ENCODE measurements at regions not wholly inside any gene's neighbourhood (a gene's known extent, or its start where the extent isn't known, plus 50 kb on each side); places are given as distances from the start of the nearest gene placed in this dataset.
A peak's percentile ranks its signal among the peaks of the same experiment; 100 is the strongest.
"Not testable (repeated sequence)": the region's sequence is repeated elsewhere in the genome, so short reads cannot be mapped to it uniquely, and the experiment has no call there.

GRCh38 chr12:92062539-92063493 is 82.8 kb downstream of the BTG1 start:
- DNase-seq (ENCODE audit: low read depth in 1 of 2, low spot score in 1 of 2) = no peak

- no peak for DNase-seq (ENCODE audit: low read depth in 1 of 2, low spot score in 1 of 2)
Measured at GRCh38 chr12:92061061-92061460, 84.6 kb downstream of the BTG1 start.

GRCh38 chr12:92059960-92060359 is 85.7 kb downstream of the BTG1 start:
- no peak for DNase-seq (ENCODE audit: low read depth in 1 of 2, low spot score in 1 of 2)

- no peak for DNase-seq (ENCODE audit: low read depth in 1 of 2, low spot score in 1 of 2)
Measured at GRCh38 chr12:92058664-92059063, 87.0 kb downstream of the BTG1 start.

GRCh38 chr12:92056756-92057155 is 88.9 kb downstream of the BTG1 start:
- not testable (repeated sequence) for DNase-seq (ENCODE audit: low read depth in 1 of 2, low spot score in 1 of 2)

- DNase-seq (ENCODE audit: low read depth in 1 of 2, low spot score in 1 of 2) = no peak
Measured at GRCh38 chr12:92056290-92056689, 89.4 kb downstream of the BTG1 start.

- DNase-seq (ENCODE audit: low read depth in 1 of 2, low spot score in 1 of 2) = peak in 1 of 2 donors; percentile 49
Measured at GRCh38 chr12:92055877-92056276, 89.8 kb downstream of the BTG1 start.

GRCh38 chr12:92051441-92051840 is 94.2 kb downstream of the BTG1 start:
- DNase-seq (ENCODE audit: low read depth in 1 of 2, low spot score in 1 of 2) = no peak

- no peak for DNase-seq (ENCODE audit: low read depth in 1 of 2, low spot score in 1 of 2)
Measured at GRCh38 chr12:92049403-92049802, 96.2 kb downstream of the BTG1 start.

GRCh38 chr12:92047393-92047826 is 98.2 kb downstream of the BTG1 start:
- DNase-seq (ENCODE audit: low read depth in 1 of 2, low spot score in 1 of 2) = peak in 1 of 2 donors; percentile 36

- no peak for DNase-seq (ENCODE audit: low read depth in 1 of 2, low spot score in 1 of 2)
Measured at GRCh38 chr12:92046557-92047392, 98.9 kb downstream of the BTG1 start.

- DNase-seq (ENCODE audit: low read depth in 1 of 2, low spot score in 1 of 2) = no peak
Measured at GRCh38 chr12:92045852-92046251, 99.8 kb downstream of the BTG1 start.

GRCh38 chr12:92044435-92044834 is 101.2 kb downstream of the BTG1 start:
- DNase-seq (ENCODE audit: low read depth in 1 of 2, low spot score in 1 of 2) = no peak

GRCh38 chr12:92042791-92043531 is 102.7 kb downstream of the BTG1 start:
- DNase-seq (ENCODE audit: low read depth in 1 of 2, low spot score in 1 of 2) = no peak

- DNase-seq (ENCODE audit: low read depth in 1 of 2, low spot score in 1 of 2) = no peak
Measured at GRCh38 chr12:92041742-92042141, 103.9 kb downstream of the BTG1 start.

GRCh38 chr12:92039046-92039445 is 106.6 kb downstream of the BTG1 start:
- DNase-seq (ENCODE audit: low read depth in 1 of 2, low spot score in 1 of 2) = no peak

- no peak for DNase-seq (ENCODE audit: low read depth in 1 of 2, low spot score in 1 of 2)
Measured at GRCh38 chr12:92038476-92038875, 107.2 kb downstream of the BTG1 start.

- DNase-seq (ENCODE audit: low read depth in 1 of 2, low spot score in 1 of 2) = no peak
Measured at GRCh38 chr12:92036771-92037453, 108.7 kb downstream of the BTG1 start.

- DNase-seq (ENCODE audit: low read depth in 1 of 2, low spot score in 1 of 2) = no peak
Measured at GRCh38 chr12:92036061-92036620, 109.5 kb downstream of the BTG1 start.

- no peak for DNase-seq (ENCODE audit: low read depth in 1 of 2, low spot score in 1 of 2)
Measured at GRCh38 chr12:92035477-92035876, 110.2 kb downstream of the BTG1 start.

Measured in activated CD4-positive, alpha-beta T cell treated with anti-CD3 and anti-CD28 coated beads, Interleukin-2, amount 50 U/mL, for 24 hours (primary cell).